Neutrophil (primary cell): ENCODE measurements at regions not wholly inside any gene's neighbourhood (a gene's known extent, or its start where the extent isn't known, plus 50 kb on each side); places are given as distances from the start of the nearest gene placed in this dataset.
"Not testable (repeated sequence)": the region's sequence is repeated elsewhere in the genome, so short reads cannot be mapped to it uniquely, and the experiment has no call there.

Experiments
- H3K27ac ChIP-seq: fragments of 200-600 bp; sonication (generic); 2 replicates; pipeline ENCODE4 v1.5.1; 2016; ENCODE audit warnings: mild to moderate bottlenecking, moderate library complexity
- H3K27me3 ChIP-seq: fragments of 200-600 bp; sonication (generic); 2 replicates; pipeline ENCODE4 v1.6.0; 2016; ENCODE audit warnings: mild to moderate bottlenecking
- H3K36me3 ChIP-seq: fragments of 200-600 bp; sonication (generic); 2 replicates; pipeline ENCODE4 v1.5.1; 2017
- H3K4me1 ChIP-seq, 2 experiments: fragments of 200-600 bp in 1 of 2; sonication (generic) in 1 of 2; 1 replicate in 1 of 2; 2 replicates in 1 of 2; pipeline versions ENCODE4 v1.5.1 to v1.6.1; 2013 to 2016; ENCODE audit warnings: low read depth in 1 of 2, low read length in 1 of 2, mild to moderate bottlenecking in 1 of 2, moderate library complexity in 1 of 2; ENCODE audit not compliant: control insufficient read depth in 1 of 2, insufficient read depth in 1 of 2
- H3K4me3 ChIP-seq, 2 experiments: fragments of 200-600 bp in 1 of 2; sonication (generic) in 1 of 2; 1 replicate in 1 of 2; 2 replicates in 1 of 2; pipeline ENCODE4 v1.5.1; 2013 to 2016; ENCODE audit warnings: low read depth in 1 of 2, low read length in 1 of 2, mild to moderate bottlenecking in 1 of 2, moderate library complexity in 1 of 2
- H3K9me3 ChIP-seq: fragments of 200-600 bp; sonication (generic); 2 replicates; pipeline ENCODE4 v1.5.1; 2016
- CTCF ChIP-seq: fragments of 200-600 bp; sonication (generic); IDR thresholded peaks from 2 replicates; pipeline ENCODE4 v1.5.1; 2016; ENCODE audit warnings: antibody characterized with exemption

GRCh38 chr3:43838009-43838758 is 147.4 kb downstream of the ABHD5 start:
- peaks cover 11% of the 10 kb centered on the region for H3K9me3 ChIP-seq
- H3K4me3 ChIP-seq = no peak overlapping the region
- TF ChIP-seq CTCF = no peak
- no peaks in the 10 kb centered on the region for H3K27me3 ChIP-seq
- H3K36me3 ChIP-seq = no peaks in the 10 kb centered on the region
- no peak overlapping the region for H3K27ac ChIP-seq
- peaks cover 15 to 44% of the 10 kb centered on the region in 2 experiments for H3K4me1 ChIP-seq

- Histone ChIP-seq H3K27me3 (no peaks in the 10 kb centered on the region), H3K4me3 (no peak overlapping the region), H3K4me1 (peaks cover 8 to 37% of the 10 kb centered on the region in 2 experiments), H3K27ac (no peak overlapping the region), H3K9me3 (peaks cover 11% of the 10 kb centered on the region), H3K36me3 (no peaks in the 10 kb centered on the region)
- no peak for TF ChIP-seq CTCF
Observed at GRCh38 chr3:43838877-43839276, 148.1 kb downstream of the ABHD5 start.

- Histone ChIP-seq H3K4me3 (no peak overlapping the region), H3K4me1 (no peaks in the 10 kb centered on the region), H3K27ac (no peak overlapping the region), H3K27me3 (no peaks in the 10 kb centered on the region), H3K9me3 (peaks cover 8% of the 10 kb centered on the region), H3K36me3 (no peaks in the 10 kb centered on the region)
- TF ChIP-seq CTCF = no peak
Observed at GRCh38 chr3:43843386-43843785, 152.6 kb downstream of the ABHD5 start.

- H3K4me1 ChIP-seq = no peaks in the 10 kb centered on the region
- no peaks in the 10 kb centered on the region for H3K36me3 ChIP-seq
- no peaks in the 10 kb centered on the region for H3K9me3 ChIP-seq
- TF ChIP-seq CTCF = no peak
- H3K27me3 ChIP-seq = peaks cover 2% of the 10 kb centered on the region
- H3K27ac ChIP-seq = no peak overlapping the region
- H3K4me3 ChIP-seq = no peak overlapping the region
Observed at GRCh38 chr3:43844757-43845156, 154.0 kb downstream of the ABHD5 start.

GRCh38 chr3:43845553-43845952 is 154.8 kb downstream of the ABHD5 start:
- H3K4me1 ChIP-seq, H3K4me3 ChIP-seq: not testable (repeated sequence)

GRCh38 chr3:43852066-43852465 is 161.3 kb downstream of the ABHD5 start:
- TF ChIP-seq CTCF = no peak
- H3K4me1 ChIP-seq = no peaks in the 10 kb centered on the region
- no peaks in the 10 kb centered on the region for H3K9me3 ChIP-seq
- H3K36me3 ChIP-seq = no peaks in the 10 kb centered on the region
- H3K4me3 ChIP-seq = no peak overlapping the region
- no peak overlapping the region for H3K27ac ChIP-seq
- H3K27me3 ChIP-seq = peaks cover 58% of the 10 kb centered on the region

More at GRCh38 chr3:43845553-43845952, 154.8 kb downstream of the ABHD5 start:
- not testable (repeated sequence) for H3K36me3 ChIP-seq, H3K9me3 ChIP-seq, H3K27ac ChIP-seq, H3K27me3 ChIP-seq
